DMS79 treated with DMSO at 0.1 percent for 48 hours (cell line): ENCODE measurements at regions not wholly inside any gene's neighbourhood (a gene's known extent, or its start where the extent isn't known, plus 50 kb on each side); places are given as distances from the start of the nearest gene placed in this dataset.

Experiments used
- DNase-seq: peaks from one replicate; lab custom pipeline; 2025; lab: John Stamatoyannopoulos, UW

DNA sequence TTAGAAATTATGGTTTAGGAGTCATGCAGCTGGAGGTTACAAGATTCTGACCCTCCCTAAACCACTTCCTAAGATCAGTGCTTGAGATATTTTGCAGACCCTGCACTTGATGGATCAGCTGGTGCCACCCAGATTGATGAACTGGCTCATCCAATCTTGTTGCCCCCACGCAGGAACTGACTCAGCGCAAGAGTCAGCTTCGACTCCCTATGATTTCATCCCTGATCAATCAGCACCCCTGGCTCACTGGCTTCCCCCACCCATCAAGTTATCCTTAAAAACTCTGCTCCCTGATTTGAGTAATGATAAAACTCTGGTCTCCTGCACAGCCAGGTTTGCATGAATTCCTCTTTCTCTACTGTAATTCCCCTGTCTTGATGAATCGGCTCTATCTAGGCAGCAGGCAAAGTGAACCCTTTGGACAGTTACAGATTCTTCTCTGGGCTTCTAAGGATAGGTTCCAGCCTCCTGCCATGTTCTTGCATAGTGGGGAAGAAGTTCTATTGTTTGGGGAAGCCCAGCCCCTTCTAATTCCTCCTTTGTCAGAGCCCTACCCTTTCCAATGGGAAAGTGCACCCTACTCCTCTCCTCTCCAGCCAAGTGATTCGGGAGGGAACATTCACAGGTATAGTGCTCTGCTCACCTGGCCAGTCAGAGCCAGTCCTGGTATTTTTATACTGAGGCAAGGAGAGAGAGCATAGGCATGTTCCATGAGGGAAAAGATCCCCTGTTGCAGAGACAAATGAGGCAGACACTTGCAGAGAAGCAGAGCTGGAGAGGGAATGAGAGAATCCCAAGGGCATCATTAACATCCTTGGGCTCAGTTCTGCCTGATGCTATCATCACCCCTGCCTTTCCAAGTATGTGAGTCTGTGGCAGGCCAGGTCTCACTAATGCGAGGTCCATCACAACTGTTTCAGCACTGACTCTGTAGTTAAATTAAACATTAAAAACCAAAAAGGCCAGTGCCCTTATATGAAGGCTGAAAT is 224.4 kb upstream of the GALNT17 start:
- DNase-seq = no peak

DNA sequence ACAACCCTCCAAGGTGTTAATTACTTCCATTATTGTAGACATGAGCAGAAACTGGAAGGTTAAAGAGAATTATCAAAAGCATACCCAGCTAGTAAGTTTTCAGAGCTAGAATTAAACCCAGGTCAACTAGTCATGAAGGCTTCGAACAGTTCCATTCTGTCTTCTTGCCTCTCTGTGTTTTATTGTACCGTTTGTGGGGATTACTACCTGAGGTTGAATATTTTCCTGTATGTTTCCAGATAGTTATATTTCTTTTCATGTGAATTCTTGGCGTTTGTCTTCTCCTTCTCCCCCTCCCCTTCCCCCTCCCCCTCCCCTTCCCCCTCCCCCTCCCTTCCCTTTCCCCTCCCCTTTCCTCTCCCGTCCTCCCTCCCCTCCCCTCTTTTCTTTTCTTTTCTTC is 218.0 kb upstream of the GALNT17 start:
- no peak for DNase-seq

DNA sequence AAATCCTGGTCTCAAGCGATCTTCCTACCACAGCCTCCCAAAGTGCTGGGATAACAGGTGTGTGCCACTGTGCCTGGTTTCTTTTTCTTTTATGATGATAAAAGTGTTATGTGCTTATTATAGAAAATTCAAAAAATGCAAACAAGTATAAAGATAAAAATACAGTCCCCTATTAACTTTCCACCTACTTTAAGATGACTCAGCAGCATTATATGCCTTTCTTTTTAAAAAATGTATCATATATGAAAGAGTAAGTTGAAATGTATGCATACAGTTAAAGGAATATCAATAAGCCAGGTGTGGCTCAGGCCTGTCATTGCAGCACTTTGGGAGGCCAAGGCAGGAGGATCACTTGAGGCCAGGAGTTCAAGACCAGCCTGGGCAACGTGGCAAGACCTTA is 216.9 kb upstream of the GALNT17 start:
- DNase-seq = no peak

DNA sequence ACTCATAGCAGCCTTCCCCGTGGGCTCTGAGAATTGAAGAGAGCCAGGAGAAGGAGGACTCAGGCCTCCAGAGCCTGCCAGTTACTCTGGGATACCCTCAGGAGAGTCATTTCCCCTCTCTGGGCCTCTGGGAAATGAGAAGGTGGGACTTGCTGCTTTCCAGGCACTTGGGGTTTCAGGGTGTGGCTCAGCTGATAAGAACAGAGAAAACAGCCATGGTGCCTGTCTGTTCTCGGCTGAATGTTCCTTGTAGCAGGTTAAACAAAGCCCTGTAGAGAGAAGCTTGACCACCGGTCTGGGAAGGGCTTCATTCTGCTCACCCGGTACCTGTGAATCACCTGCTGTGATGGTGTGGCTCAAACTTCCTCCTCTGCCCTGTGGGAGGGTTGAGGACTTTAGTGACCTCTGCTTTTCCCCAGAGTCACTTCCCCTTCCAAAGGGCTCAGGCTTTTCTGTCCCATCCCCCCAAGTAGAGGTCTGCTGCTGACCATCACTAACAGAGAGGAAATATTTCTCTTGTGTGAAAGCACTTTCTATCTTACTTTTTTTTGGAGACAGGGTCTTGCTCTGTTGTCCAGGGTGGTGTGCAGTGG is 212.4 kb upstream of the GALNT17 start:
- DNase-seq = no peak

DNA sequence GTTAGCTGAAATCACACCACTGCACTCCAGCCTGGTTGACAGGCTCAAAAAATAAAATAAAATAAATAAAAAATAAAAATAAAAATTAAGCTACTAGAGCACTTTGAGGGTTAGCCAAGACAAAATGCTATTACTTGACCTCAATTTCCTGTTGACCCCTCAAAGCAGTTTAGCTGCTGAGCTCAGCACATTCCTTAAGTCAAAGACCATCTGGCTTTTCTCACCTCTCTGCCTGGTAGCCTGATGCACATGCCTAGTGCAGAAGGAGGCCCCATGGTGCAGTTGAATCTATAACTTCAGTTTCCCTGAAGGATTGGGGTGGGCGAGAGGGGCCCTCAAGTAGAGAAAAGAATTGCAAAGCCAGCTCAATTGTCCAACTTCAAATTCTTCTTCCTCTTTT is 211.1 kb upstream of the GALNT17 start:
- no peak for DNase-seq

DNA sequence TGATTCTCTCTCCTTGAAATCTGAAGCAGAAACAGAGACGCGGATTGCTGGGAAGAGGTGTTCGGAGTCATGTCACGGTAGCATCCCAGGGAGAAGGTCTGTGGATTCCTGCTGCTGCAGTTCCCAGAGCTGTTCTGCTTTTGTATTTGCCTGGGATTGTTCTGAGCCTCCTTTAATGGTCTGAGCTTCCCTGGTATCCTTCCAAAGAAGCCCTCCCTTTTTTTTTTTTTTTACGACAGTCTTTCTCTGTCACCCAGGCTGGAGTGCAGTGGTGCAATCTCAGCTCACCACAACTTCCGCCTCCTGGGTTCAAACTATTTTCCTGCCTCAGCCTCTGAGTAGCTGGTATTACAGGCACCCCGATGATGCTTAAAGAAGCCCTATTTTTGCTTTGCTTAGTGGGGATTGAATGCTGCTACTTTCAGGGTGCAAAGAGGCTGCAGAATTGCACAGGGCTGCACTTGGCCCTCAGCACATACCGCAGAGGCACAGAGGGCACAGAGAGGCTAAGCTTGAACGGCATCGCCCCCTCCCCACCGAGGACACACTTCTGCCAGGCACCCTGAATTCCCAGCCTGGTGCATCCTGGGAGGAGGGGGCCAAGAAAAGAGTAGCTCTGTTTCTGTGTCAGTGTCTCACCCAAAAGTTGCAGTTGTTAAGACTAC is 208.6 kb upstream of the GALNT17 start:
- DNase-seq = no peak

DNA sequence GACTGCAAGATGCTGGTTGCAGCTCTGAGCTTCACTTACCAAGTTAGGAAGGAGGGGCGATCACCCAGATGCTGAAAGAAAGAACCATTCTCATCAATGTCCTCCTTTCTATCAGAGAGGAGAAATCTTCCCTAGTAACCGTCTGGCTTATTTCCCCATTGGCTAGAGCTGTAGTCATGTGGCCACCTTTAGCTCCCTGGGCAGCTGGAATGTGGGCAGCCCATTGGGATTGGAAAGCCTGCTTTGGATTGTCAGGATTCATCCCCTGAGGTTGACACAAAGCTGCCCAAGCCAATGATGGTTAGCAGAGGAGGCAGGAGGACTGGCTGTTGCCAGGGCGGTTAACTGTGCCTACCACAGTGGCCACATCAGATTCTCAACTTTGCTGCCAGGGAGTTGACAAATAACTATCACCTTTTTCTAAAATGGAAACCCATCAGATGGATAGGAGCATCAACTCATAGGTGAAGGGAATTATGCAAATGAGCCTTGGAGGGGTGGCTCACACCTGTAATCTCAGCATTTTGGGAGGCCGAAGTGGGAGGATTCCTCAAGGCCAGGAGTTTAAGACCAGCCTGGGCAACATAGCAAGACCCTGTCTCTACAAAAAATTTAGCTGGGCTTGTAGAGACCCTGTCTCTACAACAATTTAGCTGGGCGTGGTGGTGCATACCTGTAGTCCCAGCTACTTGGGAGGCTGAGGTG is 206.4 kb upstream of the GALNT17 start:
- no peak for DNase-seq

DNA sequence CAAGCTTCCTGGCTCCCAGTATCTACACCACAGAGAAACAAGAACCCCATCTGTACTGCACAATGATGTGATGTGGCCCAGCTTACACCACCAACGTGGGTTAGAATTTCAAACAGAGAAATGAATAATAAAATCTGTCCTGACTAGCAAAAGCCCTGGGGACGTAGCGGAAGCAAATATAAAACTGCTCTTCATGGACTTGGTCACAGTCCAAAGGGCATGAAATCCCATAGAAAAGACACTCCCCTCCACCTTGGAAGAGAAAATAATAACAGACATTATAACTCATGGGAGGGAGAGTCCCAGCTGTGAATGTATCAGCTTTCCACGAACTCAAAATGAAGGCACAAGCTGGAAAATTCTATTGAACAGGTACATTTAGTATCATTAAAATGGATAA is 205.3 kb upstream of the GALNT17 start:
- DNase-seq = no peak

DNA sequence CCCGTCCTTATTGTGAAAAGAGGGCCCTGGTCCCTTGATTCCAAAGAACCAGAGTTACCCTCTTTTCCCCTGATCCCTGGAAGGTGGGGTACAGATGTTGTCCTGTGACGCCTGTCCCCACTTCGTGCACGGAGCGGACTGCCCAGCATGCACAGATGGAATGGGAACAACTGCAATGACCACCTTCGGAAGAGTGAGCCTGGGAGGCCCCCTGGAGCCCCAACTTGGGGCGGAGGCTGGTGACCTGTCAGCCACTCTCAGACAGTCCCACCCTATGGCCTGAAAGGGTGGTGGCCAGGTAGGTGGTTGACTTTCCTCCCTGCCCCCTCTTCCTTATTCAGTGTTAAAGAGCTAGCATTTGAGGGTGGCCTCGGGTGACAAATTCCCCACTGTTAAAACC is 196.6 kb upstream of the GALNT17 start:
- no peak for DNase-seq

DNA sequence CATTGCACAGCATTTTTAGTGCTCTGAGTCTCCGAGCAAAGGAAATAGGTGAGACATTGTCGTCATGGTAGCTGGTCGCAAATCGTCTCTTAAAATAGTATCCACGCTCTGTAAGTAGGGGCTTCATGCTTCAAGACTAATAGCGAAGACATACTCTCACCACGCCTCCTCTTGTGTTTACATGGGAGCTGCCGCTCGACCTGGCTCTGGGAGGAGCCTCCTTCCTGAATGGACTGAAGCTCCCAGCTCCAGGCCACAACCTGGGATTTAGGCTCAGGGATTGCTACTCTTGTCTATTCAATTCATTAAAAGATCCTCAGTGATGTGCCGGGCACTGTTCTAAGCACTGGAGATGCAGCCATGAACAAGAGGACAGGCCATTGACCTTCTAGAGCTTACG is 196.1 kb upstream of the GALNT17 start:
- no peak for DNase-seq

DNA sequence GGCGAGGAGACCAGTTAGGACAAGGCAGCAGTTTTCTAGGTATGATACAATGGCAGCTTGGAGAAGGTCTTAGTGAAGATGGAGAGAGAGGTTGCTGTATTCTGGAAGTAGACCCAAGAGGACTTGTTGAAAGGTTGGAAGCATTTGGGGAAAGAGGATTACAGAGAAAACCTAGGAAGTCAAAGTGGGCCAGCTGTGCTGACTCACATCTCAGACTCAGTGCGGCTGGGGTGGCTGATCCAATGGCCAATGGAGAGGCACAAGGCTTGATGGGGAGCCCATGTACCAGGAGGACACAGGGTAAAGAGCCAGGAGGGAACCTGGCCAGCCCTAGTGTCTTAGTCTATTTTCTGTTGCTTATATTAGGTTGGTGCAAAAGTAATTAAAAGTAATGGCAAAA is 194.5 kb upstream of the GALNT17 start:
- DNase-seq = no peak

DNA sequence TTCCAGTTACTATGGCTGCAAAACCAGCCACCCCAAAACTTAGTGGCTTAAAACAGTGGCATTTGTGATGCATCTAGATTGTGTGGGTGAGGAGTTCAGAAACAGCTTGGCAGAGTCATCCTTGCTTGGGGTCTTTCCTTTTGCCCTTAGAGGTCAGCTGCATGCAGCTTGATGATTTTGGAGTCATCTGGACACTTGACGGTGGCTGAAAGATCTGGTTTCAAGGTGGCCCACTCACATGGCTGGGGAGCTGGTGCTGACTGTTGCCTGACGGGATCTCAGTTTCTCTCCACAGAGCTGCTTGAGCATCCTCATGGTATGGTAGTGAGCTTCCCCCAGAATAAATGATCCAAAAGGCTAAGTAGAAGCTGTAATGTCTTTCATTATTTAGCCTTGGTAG is 191.3 kb upstream of the GALNT17 start:
- no peak for DNase-seq

DNA sequence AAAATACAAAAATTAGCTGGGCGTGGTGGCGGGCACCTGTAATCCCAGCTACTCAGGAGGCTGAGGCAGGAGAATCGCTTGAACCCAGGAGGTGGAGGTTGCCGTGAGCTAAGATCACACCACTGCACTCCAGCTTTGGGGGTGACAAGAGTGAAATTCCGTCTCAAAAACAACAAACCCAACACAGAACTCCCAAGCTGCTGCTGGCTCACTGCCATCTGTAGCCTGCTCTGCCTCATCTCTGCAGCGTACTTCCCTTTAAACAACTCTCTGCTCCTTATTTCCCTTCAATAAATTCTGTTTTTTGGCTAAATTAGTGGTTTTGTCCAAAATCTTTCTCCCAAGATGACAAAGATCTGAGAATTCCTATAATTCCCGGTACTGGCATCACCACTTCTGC is 189.2 kb upstream of the GALNT17 start:
- no peak for DNase-seq

DNA sequence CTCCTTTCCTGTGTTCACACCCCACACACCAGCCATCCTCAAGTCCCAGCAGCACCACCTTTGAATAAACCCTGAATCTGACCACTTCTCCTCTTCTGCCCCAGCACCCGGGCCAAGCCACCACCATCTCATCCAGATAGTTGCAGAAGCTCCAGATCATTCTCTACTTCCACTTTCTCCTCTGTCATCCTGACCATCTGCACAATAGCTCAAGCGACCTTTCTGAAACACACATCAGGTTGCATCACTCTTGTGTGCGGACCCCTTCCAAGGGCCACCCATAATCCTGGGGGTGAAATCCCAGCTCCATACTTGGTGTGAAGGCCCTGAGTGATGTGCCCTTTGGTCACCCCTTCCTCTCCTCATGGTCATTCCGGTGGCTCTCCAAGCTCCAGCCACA is 187.4 kb upstream of the GALNT17 start:
- no peak for DNase-seq

DNA sequence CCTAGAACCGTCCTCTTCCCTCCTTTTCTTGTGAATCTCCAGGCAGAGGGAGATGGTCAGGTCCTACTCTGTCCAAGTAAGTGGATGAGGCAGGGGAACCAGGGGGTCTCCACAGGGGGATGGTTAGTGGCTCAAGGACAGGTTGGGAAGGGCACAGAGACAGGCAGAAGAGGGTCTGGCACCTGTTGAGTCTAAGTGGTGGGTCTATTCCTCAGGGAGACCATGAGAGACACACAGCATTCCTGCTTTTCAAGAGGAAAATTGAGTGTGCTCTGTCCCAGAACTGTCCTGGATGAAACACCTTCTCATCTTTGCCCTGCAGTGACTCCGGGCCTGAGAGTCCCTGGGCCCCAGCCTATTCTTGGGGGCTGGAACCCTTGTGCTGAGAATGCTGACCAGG is 184.8 kb upstream of the GALNT17 start:
- DNase-seq = no peak

DNA sequence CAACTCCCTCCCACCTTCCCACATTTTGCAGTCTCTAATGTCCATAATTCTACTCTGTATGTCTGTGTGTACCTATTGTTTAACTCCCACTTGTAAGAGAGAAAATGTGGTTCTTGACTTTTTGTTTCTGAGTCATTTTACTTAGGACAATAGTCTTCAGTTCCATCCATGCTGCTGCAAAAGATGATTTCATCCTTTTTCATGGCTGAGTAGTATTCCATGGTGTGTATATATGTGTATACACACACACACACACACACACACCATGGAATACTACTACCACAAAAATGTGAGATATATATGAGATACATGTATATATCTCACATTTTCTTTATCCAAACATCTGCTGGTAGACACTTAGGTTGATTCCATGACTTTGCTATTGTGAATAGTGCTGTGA is 182.1 kb upstream of the GALNT17 start:
- DNase-seq = no peak

DNA sequence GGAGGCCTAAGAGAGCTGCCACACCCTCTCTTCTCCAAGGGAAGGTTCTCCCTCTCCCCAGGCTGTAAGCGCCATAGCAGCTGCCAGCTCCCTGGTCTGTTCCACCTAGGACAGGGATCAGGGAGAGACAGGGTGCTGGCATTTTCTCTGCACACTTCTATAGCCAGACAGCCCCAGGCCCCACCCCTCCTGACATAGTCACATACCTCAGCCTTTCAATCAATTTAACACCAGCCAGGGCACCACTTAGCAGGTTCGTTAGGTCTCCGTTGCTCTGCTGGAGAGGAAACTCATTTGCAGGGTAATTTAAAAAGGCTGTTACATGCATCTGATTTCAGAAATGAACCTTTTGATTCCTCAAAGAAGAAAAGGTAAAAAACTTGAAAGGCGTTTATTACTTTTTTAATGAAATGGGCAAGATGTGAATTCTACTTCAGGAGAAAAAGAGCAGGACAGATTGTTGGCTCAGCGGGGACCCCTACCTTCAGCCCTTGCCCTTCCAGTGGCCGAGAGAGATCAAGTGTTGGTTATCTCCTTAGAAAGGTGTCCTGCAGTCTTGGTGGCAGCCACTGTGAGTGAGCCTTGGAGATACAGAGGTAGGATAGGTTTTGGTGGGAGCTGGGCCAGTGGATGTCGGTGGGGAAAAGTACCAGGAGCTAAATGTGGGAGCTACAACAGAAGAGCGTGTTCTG is 180.5 kb upstream of the GALNT17 start:
- DNase-seq = no peak

DNA sequence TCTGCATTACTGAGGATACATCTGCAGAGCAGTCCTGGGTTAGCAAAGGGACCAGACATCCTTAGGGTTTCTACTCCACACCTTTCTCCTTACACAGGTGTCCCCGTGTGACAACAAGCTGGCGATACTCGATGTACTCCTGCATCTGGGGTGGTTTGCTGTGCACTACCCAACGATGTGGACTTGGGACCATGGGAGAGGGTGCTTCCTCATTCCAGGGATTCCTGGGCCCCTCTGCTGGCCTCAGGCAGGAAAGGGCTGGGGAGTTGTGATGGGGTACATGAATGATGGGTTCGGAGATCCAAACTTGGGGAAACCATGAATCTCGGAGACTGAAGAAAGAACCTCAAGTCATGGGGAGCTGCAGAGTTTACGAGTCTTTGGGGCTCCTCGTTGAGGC is 179.6 kb upstream of the GALNT17 start:
- DNase-seq = no peak

DNA sequence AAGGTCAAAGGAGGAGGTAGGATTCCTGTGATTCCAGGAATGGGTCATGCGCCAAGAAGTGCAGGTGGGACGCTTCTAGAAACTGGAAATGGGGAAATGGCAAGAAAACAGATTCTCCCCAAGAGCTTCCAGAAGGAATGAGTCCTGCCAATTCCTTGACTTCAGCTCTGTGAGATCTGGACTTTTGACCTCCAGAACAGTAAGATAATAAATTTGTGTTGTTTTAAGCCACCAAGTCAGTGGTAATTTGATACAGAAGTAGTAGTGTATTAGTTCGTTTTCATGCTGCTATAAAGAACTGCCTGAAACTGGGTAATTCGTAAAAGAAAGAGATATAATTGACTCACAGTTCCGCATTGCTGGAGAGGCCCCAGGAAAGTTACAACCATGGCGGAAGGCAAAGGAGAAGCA is 178.6 kb upstream of the GALNT17 start:
- no peak for DNase-seq

DNA sequence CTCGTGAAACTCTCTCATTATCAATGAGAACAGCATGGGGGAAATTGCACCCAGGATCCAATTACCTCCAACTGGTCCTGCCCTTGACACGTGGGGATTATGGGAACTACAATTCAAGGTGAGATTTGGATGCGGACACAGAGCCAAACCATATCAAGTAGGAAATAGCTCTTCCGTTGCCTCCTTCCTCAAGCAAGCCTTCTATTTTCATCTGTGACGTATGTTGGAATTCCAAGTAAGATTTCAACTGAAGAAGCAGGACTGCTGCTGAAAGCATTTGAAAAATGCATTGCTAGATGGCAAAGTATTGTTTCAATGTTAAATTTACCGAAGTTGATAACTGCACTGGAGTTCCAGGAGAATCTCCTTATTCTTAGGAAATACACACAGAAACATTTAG is 178.1 kb upstream of the GALNT17 start:
- DNase-seq = no peak

DNA sequence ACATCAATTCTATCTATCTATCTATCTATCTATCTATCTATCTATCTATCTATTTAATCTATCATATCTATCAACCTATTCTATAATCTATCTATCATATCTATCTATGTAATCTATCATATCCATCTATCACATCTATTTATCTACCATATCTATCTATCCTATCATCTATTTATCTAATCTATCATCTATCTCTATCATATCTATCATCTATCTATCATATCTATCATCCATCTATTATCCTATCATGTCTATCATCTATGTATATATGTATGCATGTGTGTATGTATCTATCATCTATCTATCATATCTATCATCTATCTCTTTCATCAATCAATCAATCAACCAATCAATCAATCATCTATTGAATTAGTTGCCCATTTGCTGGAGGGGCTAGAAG is 159.3 kb upstream of the GALNT17 start:
- no peak for DNase-seq

DNA sequence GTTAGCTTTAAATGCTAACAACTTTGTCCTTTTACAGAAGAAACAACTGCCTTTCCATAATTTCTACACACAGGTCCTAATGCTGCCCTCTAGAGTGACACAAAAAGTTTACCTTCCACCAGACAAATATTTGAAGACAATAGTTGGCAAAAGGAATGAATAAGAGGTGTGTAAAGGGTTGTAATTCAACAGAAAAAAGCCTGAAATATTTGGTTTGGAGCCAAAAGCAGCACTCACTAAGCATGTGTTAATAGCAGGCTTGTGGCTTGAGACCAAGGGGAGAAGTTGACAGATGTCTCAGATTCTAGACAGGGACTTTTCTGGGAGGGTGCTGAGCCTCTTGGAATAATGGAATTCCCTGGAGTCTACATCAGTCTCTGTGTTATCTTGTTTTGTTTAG is 156.2 kb upstream of the GALNT17 start:
- DNase-seq = no peak
